ENCODE measurements at regions not wholly inside any gene's neighbourhood (a gene's known extent, or its start where the extent isn't known, plus 50 kb on each side); places are given as distances from the start of the nearest gene placed in this dataset.

- TF ChIP-seq, protein P1, sequence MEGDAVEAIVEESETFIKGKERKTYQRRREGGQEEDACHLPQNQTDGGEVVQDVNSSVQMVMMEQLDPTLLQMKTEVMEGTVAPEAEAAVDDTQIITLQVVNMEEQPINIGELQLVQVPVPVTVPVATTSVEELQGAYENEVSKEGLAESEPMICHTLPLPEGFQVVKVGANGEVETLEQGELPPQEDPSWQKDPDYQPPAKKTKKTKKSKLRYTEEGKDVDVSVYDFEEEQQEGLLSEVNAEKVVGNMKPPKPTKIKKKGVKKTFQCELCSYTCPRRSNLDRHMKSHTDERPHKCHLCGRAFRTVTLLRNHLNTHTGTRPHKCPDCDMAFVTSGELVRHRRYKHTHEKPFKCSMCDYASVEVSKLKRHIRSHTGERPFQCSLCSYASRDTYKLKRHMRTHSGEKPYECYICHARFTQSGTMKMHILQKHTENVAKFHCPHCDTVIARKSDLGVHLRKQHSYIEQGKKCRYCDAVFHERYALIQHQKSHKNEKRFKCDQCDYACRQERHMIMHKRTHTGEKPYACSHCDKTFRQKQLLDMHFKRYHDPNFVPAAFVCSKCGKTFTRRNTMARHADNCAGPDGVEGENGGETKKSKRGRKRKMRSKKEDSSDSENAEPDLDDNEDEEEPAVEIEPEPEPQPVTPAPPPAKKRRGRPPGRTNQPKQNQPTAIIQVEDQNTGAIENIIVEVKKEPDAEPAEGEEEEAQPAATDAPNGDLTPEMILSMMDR (conservative IDR thresholded peaks at IDR 0.05; ENCODE audit: low read length) = no peak
- TF ChIP-seq EZH2phosphoT487 (IDR thresholded peaks at IDR 0.05; ENCODE audit: borderline replicate concordance, low read depth, low read length) = no peak
Observed at GRCh38 chr5:166581826-166582225, 1709.6 kb upstream of the WWC1 start.
